Tibial nerve (tissue), 4 donors: ENCODE measurements at regions not wholly inside any gene's neighbourhood (a gene's known extent, or its start where the extent isn't known, plus 50 kb on each side); places are given as distances from the start of the nearest gene placed in this dataset.

Experiments used
- DNase-seq, 2 donors: peaks; one replicate each; pipeline ENCODE4 v3.0.0-alpha.2; 2019; ENCODE audit warnings: low spot score in 2 of 2
- H3K27ac ChIP-seq, 4 donors: fragments of 200-600 bp; sonication (generic) in 3 of 4; one replicate each; pipeline ENCODE4 v1.5.1; 2017 to 2019; ENCODE audit warnings: mild to moderate bottlenecking in 1 of 4
- H3K27me3 ChIP-seq, 2 donors: fragments of 200-600 bp; sonication (generic) in 1 of 2; one replicate each; pipeline versions ENCODE4 v1.5.1 to v1.6.0; 2017 to 2019
- H3K36me3 ChIP-seq, 3 donors: fragments of 200-600 bp; sonication (generic); one replicate each; pipeline ENCODE4 v1.5.1; 2018 to 2019
- H3K4me1 ChIP-seq, 4 donors: fragments of 200-600 bp; sonication (generic) in 3 of 4; one replicate each; pipeline ENCODE4 v1.5.1; 2017 to 2019
- H3K4me3 ChIP-seq, 4 donors: fragments of 200-600 bp; sonication (generic) in 3 of 4; one replicate each; pipeline ENCODE4 v1.5.1; 2017 to 2019; ENCODE audit warnings: mild to moderate bottlenecking in 1 of 4, moderate library complexity in 1 of 4
- H3K9me3 ChIP-seq, 4 donors: fragments of 200-600 bp; sonication (generic) in 3 of 4; one replicate each; pipeline ENCODE4 v1.5.1; 2017 to 2019
- CTCF ChIP-seq, 5 experiments: fragments of 200-600 bp in 3 of 5; fragments of 450-650 bp in 2 of 5; sonication (generic) in 3 of 5; IDR thresholded peaks; one replicate each; pipeline ENCODE4 v1.5.1; 2016 to 2019; ENCODE audit warnings: antibody characterized with exemption in 5 of 5, mild to moderate bottlenecking in 3 of 5, moderate library complexity in 2 of 5
- EP300 ChIP-seq, 2 donors: sonication (generic); formaldehyde crosslinking; IDR thresholded peaks; one replicate each; pipeline ENCODE4 v1.6.1; 2017; ENCODE audit warnings: antibody characterized with exemption in 2 of 2, mild to moderate bottlenecking in 1 of 2
- POLR2A ChIP-seq, 2 donors: fragments of 450-650 bp; IDR thresholded peaks; one replicate each; pipeline ENCODE4 v1.6.1; 2017; ENCODE audit warnings: antibody characterized with exemption in 2 of 2, mild to moderate bottlenecking in 2 of 2, moderate library complexity in 2 of 2
- WGBS, 2 donors: methylation state at CpG; one replicate each; pipeline ENCODE4 v1.1.5; 2018; 5-methylcytosine and 5-hydroxymethylcytosine counted together

- H3K27ac ChIP-seq, result no peak overlapping the region
- H3K4me1 ChIP-seq, result no peaks in the 10 kb centered on the region
- no peaks in the 10 kb centered on the region for H3K27me3 ChIP-seq
- no peak overlapping the region for H3K4me3 ChIP-seq
- 93 to 95% methylated on average over 5 to 6 of the region's 6 CpGs for WGBS, 2 donors
- TF ChIP-seq EP300 (IDR thresholded peaks at IDR 0.05), result no peak
- no peak for TF ChIP-seq CTCF (IDR thresholded peaks at IDR 0.05)
- no peak for TF ChIP-seq POLR2A (IDR thresholded peaks at IDR 0.05)
- DNase-seq, result no peak
- no peaks in the 10 kb centered on the region for H3K36me3 ChIP-seq
- peaks cover 0 to 21% (median 0%) of the 10 kb centered on the region in 4 donors for H3K9me3 ChIP-seq
Measured at GRCh38 chr4:178242655-178243054, 800.4 kb upstream of the AGA start.

GRCh38 chr4:178244785-178245184 lies 802.5 kb upstream of the AGA start:
- Histone ChIP-seq H3K9me3 (peaks cover 0 to 21% (median 0%) of the 10 kb centered on the region in 4 donors), H3K4me1 (no peaks in the 10 kb centered on the region), H3K36me3 (no peaks in the 10 kb centered on the region), H3K27me3 (no peaks in the 10 kb centered on the region), H3K4me3 (no peak overlapping the region), H3K27ac (no peak overlapping the region)
- no peak for DNase-seq
- WGBS, 2 donors, result 61 to 95% methylated on average over 1 of the region's 1 CpG
- TF ChIP-seq POLR2A (IDR thresholded peaks at IDR 0.05) (no peak), CTCF (IDR thresholded peaks at IDR 0.05) (no peak), EP300 (IDR thresholded peaks at IDR 0.05) (no peak)

GRCh38 chr4:178255172-178255571 lies 812.9 kb upstream of the AGA start:
- WGBS, 2 donors, result 59 to 60% methylated on average over 1 of the region's 1 CpG
- H3K27ac ChIP-seq, result no peak overlapping the region
- no peaks in the 10 kb centered on the region for H3K36me3 ChIP-seq
- no peak for DNase-seq
- no peaks in the 10 kb centered on the region for H3K27me3 ChIP-seq
- H3K4me1 ChIP-seq, result no peaks in the 10 kb centered on the region
- H3K4me3 ChIP-seq, result no peak overlapping the region
- TF ChIP-seq CTCF (IDR thresholded peaks at IDR 0.05) (no peak), POLR2A (IDR thresholded peaks at IDR 0.05) (no peak), EP300 (IDR thresholded peaks at IDR 0.05) (no peak)
- H3K9me3 ChIP-seq, result no peaks in the 10 kb centered on the region

GRCh38 chr4:178258603-178259002 lies 816.4 kb upstream of the AGA start:
- DNase-seq, result no peak
- no peak overlapping the region for H3K4me3 ChIP-seq
- WGBS, 2 donors, result 86 to 87% methylated on average over 2 of the region's 2 CpGs
- H3K4me1 ChIP-seq, result no peaks in the 10 kb centered on the region
- H3K27me3 ChIP-seq, result no peaks in the 10 kb centered on the region
- H3K27ac ChIP-seq, result no peak overlapping the region
- no peaks in the 10 kb centered on the region for H3K36me3 ChIP-seq
- TF ChIP-seq POLR2A (IDR thresholded peaks at IDR 0.05) (no peak), CTCF (IDR thresholded peaks at IDR 0.05) (no peak), EP300 (IDR thresholded peaks at IDR 0.05) (no peak)
- H3K9me3 ChIP-seq, result no peaks in the 10 kb centered on the region

- H3K36me3 ChIP-seq, result no peaks in the 10 kb centered on the region
- H3K4me3 ChIP-seq, result no peak overlapping the region
- DNase-seq, result no peak
- no peak overlapping the region for H3K27ac ChIP-seq
- no peaks in the 10 kb centered on the region for H3K9me3 ChIP-seq
- 58 to 63% methylated on average over 2 of the region's 2 CpGs for WGBS, 2 donors
- H3K4me1 ChIP-seq, result no peaks in the 10 kb centered on the region
- H3K27me3 ChIP-seq, result no peaks in the 10 kb centered on the region
- no peak for TF ChIP-seq POLR2A (IDR thresholded peaks at IDR 0.05)
Measured at GRCh38 chr4:178259566-178259965, 817.3 kb upstream of the AGA start.

- no peak for DNase-seq
- TF ChIP-seq EP300 (IDR thresholded peaks at IDR 0.05), result no peak
- TF ChIP-seq CTCF (IDR thresholded peaks at IDR 0.05), result no peak
- TF ChIP-seq POLR2A (IDR thresholded peaks at IDR 0.05), result no peak
- 70 to 72% methylated on average over 3 of the region's 3 CpGs for WGBS, 2 donors
- Histone ChIP-seq H3K9me3 (no peaks in the 10 kb centered on the region), H3K4me1 (no peaks in the 10 kb centered on the region), H3K36me3 (no peaks in the 10 kb centered on the region), H3K4me3 (no peak overlapping the region), H3K27ac (no peak overlapping the region), H3K27me3 (no peaks in the 10 kb centered on the region)
Measured at GRCh38 chr4:178264001-178264400, 821.8 kb upstream of the AGA start.
